Astrocyte (in vitro differentiated cells and primary cell): ENCODE measurements at regions not wholly inside any gene's neighbourhood (a gene's known extent, or its start where the extent isn't known, plus 50 kb on each side); places are given as distances from the start of the nearest gene placed in this dataset.

ENCODE experiments used
- CTCF ChIP-seq: IDR thresholded peaks from 2 replicates; pipeline ENCODE4 v1.5.1; 2011; ENCODE audit warnings: low read depth, mild to moderate bottlenecking, inconsistent platforms, low read length, moderate library complexity; ENCODE audit not compliant: insufficient read depth
- EZH2 ChIP-seq: IDR thresholded peaks from 2 replicates; pipeline ENCODE4 v1.6.1; 2012; ENCODE audit warnings: mild to moderate bottlenecking, low read length, inconsistent platforms; ENCODE audit not compliant: insufficient read depth

GRCh38 chr12:115228434-115228833 is 544.5 kb upstream of the TBX3 start:
- TF ChIP-seq CTCF (no peak), EZH2 (no peak)
